Epithelial cell of esophagus (primary cell): ENCODE measurements at regions not wholly inside any gene's neighbourhood (a gene's known extent, or its start where the extent isn't known, plus 50 kb on each side); places are given as distances from the start of the nearest gene placed in this dataset.

Experiments used
- DNase-seq: peaks from one replicate; pipeline ENCODE4 v3.0.0; 2010; ENCODE audit warnings: low read depth
- H3K4me3 ChIP-seq: 2 replicates; pipeline ENCODE4 v1.5.1; 2011; ENCODE audit warnings: mild to moderate bottlenecking, low read length, control low read depth
- CTCF ChIP-seq: IDR thresholded peaks from 2 replicates; pipeline ENCODE4 v1.5.1; 2011; ENCODE audit warnings: low read depth, mild to moderate bottlenecking, low read length, control low read depth, inconsistent platforms; ENCODE audit not compliant: insufficient read depth; ENCODE audit errors: missing control alignments

GRCh38 chr11:92528001-92528400, 303.4 kb downstream of the FAT3 start:
- no peak overlapping the region for H3K4me3 ChIP-seq
- no peak for DNase-seq
- no peak for TF ChIP-seq CTCF

- TF ChIP-seq CTCF: no peak
- no peak for DNase-seq
Measured at GRCh38 chr11:92531065-92531739, 306.6 kb downstream of the FAT3 start.

DNA sequence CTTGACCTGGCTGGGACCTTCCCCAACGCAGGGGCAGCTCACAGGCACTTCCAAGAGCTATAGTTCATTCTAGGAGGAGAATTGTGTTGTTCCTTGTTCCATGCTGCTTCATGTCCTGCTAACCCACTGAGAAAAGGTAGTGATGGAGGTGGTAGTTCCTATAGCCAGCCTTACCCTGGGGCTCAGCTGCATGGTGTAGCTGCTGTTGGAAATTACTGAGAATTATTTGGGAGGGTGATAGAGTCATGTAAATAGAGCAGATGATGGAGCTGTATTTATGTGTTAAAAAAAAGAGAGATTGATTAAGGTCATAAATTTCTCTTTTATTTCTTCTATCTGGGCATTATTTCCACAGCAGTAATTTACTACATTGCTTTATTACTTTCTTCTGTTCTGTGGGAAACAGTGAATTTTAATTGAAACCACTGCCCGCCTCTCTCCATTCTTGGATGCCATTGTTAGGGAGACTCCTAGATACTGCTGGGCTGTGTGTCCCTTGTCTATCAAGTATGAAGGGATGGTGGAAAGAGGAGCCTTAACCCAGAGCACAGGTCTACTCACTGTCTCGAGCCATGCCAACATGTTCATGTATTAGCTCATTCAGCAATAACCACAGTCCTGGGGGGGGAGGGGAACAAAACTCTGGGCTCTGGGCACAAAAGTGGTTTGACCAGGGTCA, 309.2 kb downstream of the FAT3 start:
- no peak for DNase-seq
- H3K4me3 ChIP-seq: no peak overlapping the region
- TF ChIP-seq CTCF: no peak

More at GRCh38 chr11:92531065-92531739, 306.6 kb downstream of the FAT3 start:
- no peak overlapping the region for H3K4me3 ChIP-seq

- no peak for DNase-seq
- no peak for TF ChIP-seq CTCF
- no peak overlapping the region for H3K4me3 ChIP-seq
Measured at GRCh38 chr11:92536883-92537282, 312.3 kb downstream of the FAT3 start.

GRCh38 chr11:92540096-92540495, 315.5 kb downstream of the FAT3 start:
- no peak for TF ChIP-seq CTCF
- H3K4me3 ChIP-seq: no peak overlapping the region
- no peak for DNase-seq

DNA sequence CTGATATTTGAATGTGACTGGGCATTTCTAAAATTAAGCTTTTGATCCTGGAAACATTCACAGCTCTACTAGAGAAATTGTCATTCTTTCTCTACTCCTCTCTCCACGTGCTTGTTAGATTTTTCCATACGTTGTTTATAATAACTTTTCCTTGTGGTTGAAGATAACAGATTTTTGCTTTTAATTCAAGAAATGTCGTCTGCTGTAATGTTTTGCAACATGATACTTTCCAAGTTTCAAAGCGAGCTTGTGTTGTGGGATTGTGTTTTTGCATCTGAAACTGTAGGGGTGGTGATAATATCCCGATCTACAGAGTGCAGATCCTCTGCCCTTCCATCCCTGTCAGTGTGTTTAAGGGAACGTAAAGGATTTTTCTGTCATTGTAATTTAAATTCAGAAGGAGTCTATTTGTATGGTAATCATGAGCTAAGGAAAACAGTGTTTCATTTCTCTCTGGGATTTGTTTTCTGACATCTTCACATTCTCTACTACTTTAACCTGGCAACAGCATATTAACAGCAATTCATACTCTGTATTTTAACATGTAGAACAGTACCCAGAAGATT, 321.4 kb downstream of the FAT3 start:
- no peak for TF ChIP-seq CTCF
- H3K4me3 ChIP-seq: no peak overlapping the region
- no peak for DNase-seq
